HPDE6-E6E7 (cell line): ENCODE measurements at regions not wholly inside any gene's neighbourhood (a gene's known extent, or its start where the extent isn't known, plus 50 kb on each side); places are given as distances from the start of the nearest gene placed in this dataset.

Experiments
- DNase-seq: peaks from one replicate; pipeline ENCODE4 v3.0.0; 2011; ENCODE audit warnings: missing footprints; ENCODE audit errors: extremely low spot score

GRCh38 chr6:113405326-113406047 lies 451.7 kb upstream of the MARCKS start:
- no peak for DNase-seq

GRCh38 chr6:113406048-113406695 lies 451.0 kb upstream of the MARCKS start:
- no peak for DNase-seq

GRCh38 chr6:113411011-113411410 lies 446.1 kb upstream of the MARCKS start:
- DNase-seq: no peak

GRCh38 chr6:113412589-113413357 lies 444.4 kb upstream of the MARCKS start:
- DNase-seq: no peak

GRCh38 chr6:113414511-113414910 lies 442.6 kb upstream of the MARCKS start:
- peak; percentile 59 for DNase-seq

- no peak for DNase-seq
These were observed 441.0 kb upstream of the MARCKS start for GRCh38 chr6:113416170-113416569.

GRCh38 chr6:113420290-113420689 lies 436.9 kb upstream of the MARCKS start:
- DNase-seq: no peak

- no peak for DNase-seq
These were observed 435.1 kb upstream of the MARCKS start for GRCh38 chr6:113421997-113422396.

- DNase-seq: no peak
These were observed 433.2 kb upstream of the MARCKS start for GRCh38 chr6:113423956-113424355.

- no peak for DNase-seq
These were observed 431.0 kb upstream of the MARCKS start for GRCh38 chr6:113425977-113426660.

- no peak for DNase-seq
These were observed 429.5 kb upstream of the MARCKS start for GRCh38 chr6:113427617-113428016.

GRCh38 chr6:113428702-113429101 lies 428.4 kb upstream of the MARCKS start:
- DNase-seq: no peak

GRCh38 chr6:113432521-113433334 lies 424.4 kb upstream of the MARCKS start:
- no peak for DNase-seq

- DNase-seq: peak; percentile 41
These were observed 423.7 kb upstream of the MARCKS start for GRCh38 chr6:113433335-113433991.

GRCh38 chr6:113434641-113435040 lies 422.5 kb upstream of the MARCKS start:
- no peak for DNase-seq

GRCh38 chr6:113437566-113437965 lies 419.6 kb upstream of the MARCKS start:
- no peak for DNase-seq

- no peak for DNase-seq
These were observed 417.3 kb upstream of the MARCKS start for GRCh38 chr6:113439866-113440265.

GRCh38 chr6:113442040-113442439 lies 415.1 kb upstream of the MARCKS start:
- DNase-seq: no peak

GRCh38 chr6:113445201-113445600 lies 411.9 kb upstream of the MARCKS start:
- no peak for DNase-seq

- peak; percentile 49 for DNase-seq
These were observed 409.9 kb upstream of the MARCKS start for GRCh38 chr6:113447088-113447831.
